ENCODE measurements at regions not wholly inside any gene's neighbourhood (a gene's known extent, or its start where the extent isn't known, plus 50 kb on each side); places are given as distances from the start of the nearest gene placed in this dataset.

DNA sequence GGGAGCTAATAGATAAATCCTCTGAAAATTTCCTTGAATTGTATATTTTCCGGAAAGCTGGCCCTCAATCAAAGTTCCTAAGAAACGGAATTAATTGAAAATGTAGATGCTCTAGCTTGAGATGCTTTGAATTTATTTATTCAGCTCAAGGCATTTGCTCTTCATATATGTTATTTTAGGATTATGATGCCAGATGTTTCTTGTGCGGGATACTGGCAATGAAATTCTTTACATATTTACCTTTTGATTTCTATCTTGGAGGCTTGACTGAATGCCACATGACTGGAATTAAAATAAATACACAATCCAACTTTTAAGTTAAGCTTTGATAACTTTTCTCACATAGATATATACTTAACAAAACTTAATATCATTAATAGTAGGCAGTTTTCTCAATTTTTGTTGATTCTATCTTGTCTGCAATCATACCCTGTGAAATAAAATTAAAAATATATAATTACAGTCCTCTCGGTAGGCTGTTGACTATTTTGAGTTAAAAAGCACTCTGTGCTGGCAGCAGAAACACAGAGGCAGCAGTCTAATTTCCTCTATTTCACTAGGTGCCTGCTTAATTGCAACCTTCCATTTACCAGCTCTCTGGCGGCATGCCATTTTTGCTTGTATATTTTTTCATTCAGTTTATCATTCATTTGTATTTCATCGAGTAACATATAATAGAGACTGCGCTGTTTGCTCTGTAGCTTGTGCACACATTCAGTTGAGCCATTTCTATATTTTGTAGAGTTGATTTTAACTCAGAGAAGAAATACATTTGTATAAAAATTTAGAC, 991.5 kb downstream of the ADGRL3 start:
- H3K27ac Mint-ChIP-seq = no peak overlapping the region
- H3K4me1 Mint-ChIP-seq = no peaks in the 10 kb centered on the region
- no peaks in the 10 kb centered on the region for H3K27me3 Mint-ChIP-seq
- no peak for DNase-seq
- H3K9me3 Mint-ChIP-seq = peaks cover 7% of the 10 kb centered on the region
- no peak overlapping the region for H3K4me3 Mint-ChIP-seq
- H3K36me3 Mint-ChIP-seq (ENCODE audit: low read depth) = no peaks in the 10 kb centered on the region
- POLR2A ChIA-PET = no interaction called here
- CTCF ChIA-PET = no interaction called here

DNA sequence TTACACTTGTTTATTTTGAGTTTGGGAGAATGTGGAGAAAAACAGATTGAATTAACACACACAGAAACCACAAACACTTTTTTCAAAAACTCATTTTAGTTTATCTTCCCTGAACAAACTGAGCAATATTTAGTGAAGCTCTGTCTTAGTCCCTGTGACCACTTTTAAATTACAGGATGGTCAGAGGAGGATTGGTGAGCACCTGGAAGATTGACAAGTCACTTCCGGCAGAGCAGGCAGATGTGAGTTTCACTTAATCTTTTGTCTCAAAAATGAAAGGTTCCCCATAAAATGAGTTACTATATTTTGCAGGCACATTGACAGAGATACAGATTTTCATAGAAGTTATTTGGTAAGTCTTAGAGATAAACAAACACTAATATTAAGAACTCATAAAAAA, 970.1 kb downstream of the ADGRL3 start:
- no peak overlapping the region for H3K4me3 Mint-ChIP-seq
- H3K4me1 Mint-ChIP-seq = no peaks in the 10 kb centered on the region
- no peaks in the 10 kb centered on the region for H3K27me3 Mint-ChIP-seq
- no peak overlapping the region for H3K27ac Mint-ChIP-seq
- ChIA-PET POLR2A (no interaction called here), CTCF (no interaction called here)
- no peaks in the 10 kb centered on the region for H3K36me3 Mint-ChIP-seq (ENCODE audit: low read depth)
- DNase-seq = no peak
- peaks cover 3% of the 10 kb centered on the region for H3K9me3 Mint-ChIP-seq

DNA sequence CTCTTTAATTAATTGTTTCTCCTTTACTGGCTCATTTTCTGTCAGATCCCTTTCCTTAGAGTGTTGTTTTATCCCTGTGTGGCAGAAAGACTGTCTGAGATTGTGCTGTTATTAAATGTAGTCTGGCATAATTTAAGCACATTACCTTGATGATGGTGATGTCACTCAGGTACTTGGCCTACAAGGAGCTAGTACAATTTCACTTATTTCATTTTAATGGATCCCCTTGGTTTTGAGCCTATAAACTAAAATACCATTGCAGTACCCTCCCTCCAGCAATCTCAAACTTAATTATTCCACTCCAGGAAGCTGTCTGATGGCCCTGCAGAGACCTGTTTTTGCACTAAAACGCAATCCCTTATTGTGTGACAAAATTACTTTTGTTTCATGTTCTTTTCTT, 968.6 kb downstream of the ADGRL3 start:
- POLR2A ChIA-PET = no interaction called here
- H3K4me1 Mint-ChIP-seq = no peaks in the 10 kb centered on the region

DNA sequence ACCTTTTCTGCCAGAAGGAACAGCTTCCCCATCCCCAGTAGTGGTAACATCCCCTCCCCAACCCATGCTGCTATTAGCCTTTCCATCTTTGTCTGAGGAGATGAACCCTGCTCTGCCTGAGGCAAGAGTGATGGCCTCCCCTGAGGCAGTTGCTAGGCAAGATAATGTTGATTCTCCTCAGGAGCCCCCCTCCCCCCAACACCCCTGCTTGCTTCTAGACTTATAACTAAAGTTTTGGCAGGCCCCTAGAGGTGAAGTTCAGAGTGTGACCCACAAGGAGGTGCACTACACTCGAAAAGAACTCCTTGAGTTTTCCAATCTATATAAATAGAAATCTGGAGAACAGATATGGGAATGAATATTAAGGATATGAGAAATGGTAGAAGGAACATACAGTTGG, 962.5 kb downstream of the ADGRL3 start:
- Mint-ChIP-seq H3K36me3 (ENCODE audit: low read depth) (no peaks in the 10 kb centered on the region), H3K27ac (no peak overlapping the region)

More for the DNA sequence above, 968.6 kb downstream of the ADGRL3 start:
- H3K27ac Mint-ChIP-seq = no peak overlapping the region
- peaks cover 3% of the 10 kb centered on the region for H3K9me3 Mint-ChIP-seq
- CTCF ChIA-PET = no interaction called here
- no peaks in the 10 kb centered on the region for H3K36me3 Mint-ChIP-seq (ENCODE audit: low read depth)
- no peaks in the 10 kb centered on the region for H3K27me3 Mint-ChIP-seq
- H3K4me3 Mint-ChIP-seq = no peak overlapping the region
- DNase-seq = no peak

DNA sequence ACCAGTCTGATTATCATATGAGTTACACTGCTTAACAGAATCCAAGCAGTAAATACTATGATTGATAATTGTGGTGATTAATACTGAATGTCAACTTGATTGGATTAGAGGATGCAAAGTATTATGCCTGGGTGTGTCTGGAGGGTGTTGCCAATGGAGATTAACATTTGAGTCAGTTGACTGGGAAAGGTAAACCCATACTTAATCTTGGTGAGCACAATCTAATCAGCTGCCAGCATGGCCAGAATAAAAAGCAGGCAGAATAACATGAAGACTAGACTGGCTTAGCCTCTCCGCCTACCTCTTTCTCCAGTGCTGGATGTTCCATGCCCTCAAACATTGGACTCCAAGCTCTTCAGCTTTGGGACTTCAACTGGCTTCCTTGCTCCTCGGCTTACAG, 961.3 kb downstream of the ADGRL3 start:
- Mint-ChIP-seq H3K36me3 (ENCODE audit: low read depth) (no peaks in the 10 kb centered on the region), H3K4me3 (no peak overlapping the region), H3K27me3 (no peaks in the 10 kb centered on the region), H3K27ac (no peak overlapping the region), H3K9me3 (peaks cover 13% of the 10 kb centered on the region), H3K4me1 (no peaks in the 10 kb centered on the region)
- ChIA-PET CTCF (no interaction called here), POLR2A (no interaction called here)
- DNase-seq = no peak

More for the DNA sequence above, 962.5 kb downstream of the ADGRL3 start:
- DNase-seq = no peak
- ChIA-PET POLR2A (no interaction called here), CTCF (no interaction called here)
- Mint-ChIP-seq H3K4me1 (no peaks in the 10 kb centered on the region), H3K4me3 (no peak overlapping the region), H3K27me3 (no peaks in the 10 kb centered on the region), H3K9me3 (peaks cover 13% of the 10 kb centered on the region)

DNA sequence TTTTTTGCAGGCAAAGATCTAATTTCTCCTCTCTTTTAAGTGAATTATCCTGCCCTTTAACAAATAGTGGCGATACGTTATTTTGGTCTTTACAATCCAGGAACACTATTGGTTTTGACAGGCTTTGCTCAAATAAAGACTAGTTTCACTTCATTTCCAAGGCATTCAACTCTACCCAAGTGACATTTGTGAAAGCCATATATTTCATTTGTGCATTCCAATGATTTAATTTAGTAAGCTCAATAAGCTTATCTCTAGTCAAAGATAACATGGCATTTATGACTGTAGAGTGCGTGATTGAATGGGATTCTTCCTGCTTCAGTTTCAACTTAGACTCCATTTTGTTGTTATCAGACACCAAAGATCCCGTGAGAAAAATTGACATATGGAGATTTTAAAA, 959.8 kb downstream of the ADGRL3 start:
- ChIA-PET CTCF (no interaction called here), POLR2A (no interaction called here)
- H3K27me3 Mint-ChIP-seq = no peaks in the 10 kb centered on the region
- no peaks in the 10 kb centered on the region for H3K4me1 Mint-ChIP-seq
- no peak overlapping the region for H3K27ac Mint-ChIP-seq
- H3K9me3 Mint-ChIP-seq = peaks cover 13% of the 10 kb centered on the region
- H3K4me3 Mint-ChIP-seq = no peak overlapping the region
- no peaks in the 10 kb centered on the region for H3K36me3 Mint-ChIP-seq (ENCODE audit: low read depth)
- no peak for DNase-seq

DNA sequence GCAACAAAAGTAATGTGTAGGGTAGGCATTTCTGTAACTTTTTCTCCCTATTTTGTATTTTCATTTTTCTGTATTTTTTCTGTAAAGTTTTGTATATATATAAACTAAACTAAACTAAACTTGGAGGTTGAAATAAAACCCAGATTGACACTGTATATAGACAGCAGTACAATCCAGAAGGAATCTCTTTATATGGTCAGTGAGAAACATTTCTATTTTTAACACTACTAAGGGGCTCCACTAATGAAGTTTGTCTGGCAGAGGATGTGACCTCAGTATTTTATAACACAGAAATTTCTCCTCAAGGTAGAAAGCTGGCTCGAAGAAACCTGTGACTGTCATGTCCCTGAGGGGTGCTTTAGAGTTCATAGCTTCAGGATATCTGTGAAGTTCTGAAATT, 959.2 kb downstream of the ADGRL3 start:
- Mint-ChIP-seq H3K36me3 (ENCODE audit: low read depth) (no peaks in the 10 kb centered on the region), H3K27me3 (no peaks in the 10 kb centered on the region), H3K9me3 (peaks cover 16% of the 10 kb centered on the region), H3K27ac (no peak overlapping the region), H3K4me1 (no peaks in the 10 kb centered on the region), H3K4me3 (no peak overlapping the region)
- CTCF ChIA-PET = interaction anchor here (0.6 kb wide), 1 partner anchor 500 kb away, joined by 3 read pairs; no protein-coding TSS in a partner anchor
- POLR2A ChIA-PET = no interaction called here
- no peak for DNase-seq

DNA sequence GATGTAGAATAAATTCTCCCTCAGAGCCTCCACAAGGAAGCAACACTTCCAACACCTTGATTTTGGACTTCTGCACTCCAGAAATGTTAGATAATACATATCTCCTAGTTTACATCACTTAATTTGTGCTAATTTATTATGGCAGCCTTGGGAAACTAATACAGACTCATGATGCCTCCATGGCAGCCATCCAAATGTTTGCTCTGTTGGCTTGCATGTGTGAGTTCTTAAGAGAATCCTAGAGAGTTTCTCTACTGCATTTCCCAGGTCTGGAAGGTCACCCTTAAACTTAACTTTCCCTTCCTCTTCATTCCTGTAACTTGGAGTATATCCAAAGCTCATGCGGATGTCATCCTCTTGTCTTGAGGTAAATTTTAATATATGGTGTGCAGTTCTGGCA, 956.1 kb downstream of the ADGRL3 start:
- DNase-seq = no peak
- H3K4me1 Mint-ChIP-seq = no peaks in the 10 kb centered on the region
- no peaks in the 10 kb centered on the region for H3K27me3 Mint-ChIP-seq
- no peak overlapping the region for H3K4me3 Mint-ChIP-seq
- peaks cover 16% of the 10 kb centered on the region for H3K9me3 Mint-ChIP-seq
- no peaks in the 10 kb centered on the region for H3K36me3 Mint-ChIP-seq (ENCODE audit: low read depth)
- H3K27ac Mint-ChIP-seq = no peak overlapping the region
- CTCF ChIA-PET = interaction anchor here (1.1 kb wide), 1 partner anchor 19 kb away, joined by 3 read pairs; no protein-coding TSS in a partner anchor
- POLR2A ChIA-PET = no interaction called here

DNA sequence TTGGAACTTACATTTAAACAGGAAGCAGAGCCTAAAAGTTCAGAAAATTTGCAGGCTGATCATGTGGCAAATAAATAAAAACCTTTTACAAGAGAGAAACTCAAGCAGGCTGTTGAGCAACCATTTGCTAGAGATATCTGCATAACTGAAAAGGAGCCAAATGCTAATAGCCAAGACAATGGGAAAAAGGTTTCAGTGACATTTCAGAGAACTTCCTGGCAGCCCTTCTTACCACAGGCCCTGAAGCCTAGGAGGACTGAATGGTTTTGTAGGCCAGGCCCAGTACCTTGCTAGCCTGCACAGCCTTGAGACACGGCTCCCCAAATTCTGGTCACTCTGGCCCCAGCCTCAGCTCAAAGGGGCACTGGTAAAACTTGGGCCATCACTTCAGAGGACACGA, 945.1 kb downstream of the ADGRL3 start:
- Mint-ChIP-seq H3K4me3 (no peak overlapping the region), H3K9me3 (peaks cover 2% of the 10 kb centered on the region), H3K4me1 (no peaks in the 10 kb centered on the region), H3K27ac (no peak overlapping the region), H3K27me3 (no peaks in the 10 kb centered on the region), H3K36me3 (ENCODE audit: low read depth) (no peaks in the 10 kb centered on the region)
- no peak for DNase-seq
- POLR2A ChIA-PET = no interaction called here
- CTCF ChIA-PET = no interaction called here

DNA sequence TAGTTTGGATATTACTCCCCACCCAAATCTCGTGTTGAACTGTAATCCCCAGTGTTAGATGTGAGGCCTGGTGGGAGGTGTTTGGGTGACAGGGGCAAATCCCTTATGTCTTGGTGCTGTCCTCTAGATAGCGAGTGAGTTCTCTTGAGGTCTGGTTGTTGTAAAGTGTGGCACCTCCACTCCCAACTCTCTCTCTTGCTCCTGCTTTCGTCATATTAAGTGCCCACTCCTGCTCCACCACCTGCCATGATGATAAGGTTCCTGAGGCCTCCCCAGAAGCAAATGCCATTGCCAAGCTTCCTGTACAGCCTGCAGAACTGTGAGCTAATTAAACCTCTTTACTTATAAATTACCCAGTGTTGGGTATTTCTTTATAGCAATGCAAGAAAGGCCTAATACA, 944.3 kb downstream of the ADGRL3 start:
- Mint-ChIP-seq H3K9me3 (peaks cover 2% of the 10 kb centered on the region), H3K27ac (no peak overlapping the region), H3K27me3 (no peaks in the 10 kb centered on the region), H3K4me3 (no peak overlapping the region), H3K4me1 (no peaks in the 10 kb centered on the region), H3K36me3 (ENCODE audit: low read depth) (no peaks in the 10 kb centered on the region)
- CTCF ChIA-PET = no interaction called here
- POLR2A ChIA-PET = no interaction called here
- DNase-seq = no peak

DNA sequence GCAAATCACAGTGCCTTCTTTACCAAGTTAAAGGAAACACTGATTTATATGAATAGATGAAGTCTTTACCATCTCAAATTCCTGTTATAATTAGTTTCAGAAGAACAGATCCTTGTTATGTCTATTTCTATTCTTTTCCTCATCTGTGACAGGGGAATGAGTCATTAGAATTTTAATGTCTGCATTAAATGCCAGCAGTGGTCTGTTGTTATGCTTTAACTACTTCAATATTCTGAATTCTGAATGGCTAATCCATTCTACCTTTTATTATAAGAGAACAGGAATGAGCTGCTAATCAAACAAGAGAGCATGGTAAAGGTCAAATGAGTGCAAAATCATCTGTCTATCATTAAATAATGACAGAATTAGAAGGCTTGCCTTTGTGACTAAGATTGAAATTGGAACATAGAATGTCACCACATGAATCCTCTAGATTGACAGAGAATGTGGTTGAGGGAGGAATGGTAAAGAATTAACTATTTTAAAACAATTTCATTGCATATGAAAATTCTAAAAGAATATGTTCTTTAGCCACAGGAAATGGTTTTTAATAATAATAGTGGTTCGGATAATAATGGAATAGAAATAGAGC, 935.5 kb downstream of the ADGRL3 start:
- Mint-ChIP-seq H3K36me3 (ENCODE audit: low read depth) (no peaks in the 10 kb centered on the region), H3K27ac (no peak overlapping the region), H3K4me1 (no peaks in the 10 kb centered on the region), H3K27me3 (no peaks in the 10 kb centered on the region), H3K9me3 (peaks cover 5% of the 10 kb centered on the region), H3K4me3 (no peak overlapping the region)
- DNase-seq = no peak
- CTCF ChIA-PET = no interaction called here
- POLR2A ChIA-PET = no interaction called here

DNA sequence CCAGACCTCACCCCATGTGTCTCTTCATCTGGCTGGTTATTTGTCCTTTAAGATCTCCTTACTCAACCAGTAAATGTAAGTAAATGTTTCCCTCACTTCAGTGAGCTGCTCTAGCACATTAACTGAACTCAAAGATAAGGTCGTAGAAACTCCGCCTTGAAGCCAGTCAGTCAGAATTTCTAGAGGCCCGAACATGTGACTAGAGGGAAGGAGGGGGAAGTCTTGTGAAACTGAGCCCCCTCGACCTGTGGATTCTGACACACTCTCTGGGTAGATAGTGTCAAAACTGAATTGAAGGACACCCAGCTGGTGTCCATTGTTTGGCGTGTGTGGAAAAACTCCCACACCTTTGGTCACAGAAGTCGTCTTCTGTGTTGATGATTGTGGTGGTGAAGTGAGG, 933.9 kb downstream of the ADGRL3 start:
- CTCF ChIA-PET = no interaction called here

DNA sequence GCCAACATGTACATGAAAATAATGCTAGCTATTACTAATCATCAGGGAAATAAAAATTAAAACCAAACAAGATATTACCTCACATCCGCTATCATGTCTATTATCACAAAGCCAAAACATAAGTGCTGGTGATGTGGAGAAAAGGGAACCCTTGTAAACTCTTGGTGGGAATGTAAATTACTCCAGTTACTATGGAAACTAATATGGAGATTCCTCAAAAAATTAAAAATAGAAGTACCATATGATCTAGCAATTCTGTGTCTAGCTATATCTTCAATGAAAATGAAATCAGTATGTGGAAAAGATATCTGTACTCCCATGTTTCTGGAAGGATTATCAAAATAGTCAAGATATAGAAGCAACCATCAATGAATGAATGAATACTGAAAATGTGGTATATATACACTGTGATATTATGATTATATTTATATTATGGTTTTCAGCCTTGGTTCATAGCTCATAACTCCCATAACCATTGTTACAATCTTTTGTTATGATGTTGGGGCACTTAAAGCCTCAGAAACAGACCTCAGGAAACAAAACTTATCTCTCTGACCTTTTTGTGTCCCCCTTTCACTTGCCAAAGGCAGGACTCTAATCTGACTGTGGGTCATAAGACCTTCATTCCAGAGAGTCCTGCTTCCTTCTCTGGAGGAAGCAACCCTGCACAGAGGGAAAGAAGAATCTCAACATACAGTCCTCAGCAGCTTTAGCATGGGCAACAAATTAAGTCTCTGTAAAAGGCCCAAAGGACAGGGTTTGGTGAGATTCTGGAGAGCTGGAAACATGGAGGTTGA, 933.2 kb downstream of the ADGRL3 start:
- no peak for DNase-seq
- no peaks in the 10 kb centered on the region for H3K27me3 Mint-ChIP-seq
- ChIA-PET POLR2A (no interaction called here), CTCF (no interaction called here)
- H3K4me3 Mint-ChIP-seq = no peak overlapping the region
- no peak overlapping the region for H3K27ac Mint-ChIP-seq
- H3K9me3 Mint-ChIP-seq = peaks cover 5% of the 10 kb centered on the region
- H3K4me1 Mint-ChIP-seq = no peaks in the 10 kb centered on the region
- H3K36me3 Mint-ChIP-seq (ENCODE audit: low read depth) = no peaks in the 10 kb centered on the region

More for the DNA sequence above, 933.9 kb downstream of the ADGRL3 start:
- no peaks in the 10 kb centered on the region for H3K27me3 Mint-ChIP-seq
- H3K4me1 Mint-ChIP-seq = no peaks in the 10 kb centered on the region
- no peaks in the 10 kb centered on the region for H3K36me3 Mint-ChIP-seq (ENCODE audit: low read depth)
- DNase-seq = no peak
- H3K27ac Mint-ChIP-seq = no peak overlapping the region
- POLR2A ChIA-PET = no interaction called here
- H3K9me3 Mint-ChIP-seq = peaks cover 5% of the 10 kb centered on the region
- H3K4me3 Mint-ChIP-seq = no peak overlapping the region

Data from activated CD4-positive, alpha-beta T cell treated with anti-CD3 and anti-CD28 coated beads, Interleukin-2, amount 10 ng/mL, durations not matched to agents 7 days and 5 days (primary cell).